NCI-H2196 treated with DMSO at 0.1 percent for 48 hours (cell line): ENCODE measurements at regions not wholly inside any gene's neighbourhood (a gene's known extent, or its start where the extent isn't known, plus 50 kb on each side); places are given as distances from the start of the nearest gene placed in this dataset.
"Not testable (repeated sequence)": the region's sequence is repeated elsewhere in the genome, so short reads cannot be mapped to it uniquely, and the experiment has no call there.

Source experiments
- DNase-seq: peaks from one replicate; lab custom pipeline; 2025; ENCODE audit not compliant: unreplicated experiment; lab: John Stamatoyannopoulos, UW

DNA sequence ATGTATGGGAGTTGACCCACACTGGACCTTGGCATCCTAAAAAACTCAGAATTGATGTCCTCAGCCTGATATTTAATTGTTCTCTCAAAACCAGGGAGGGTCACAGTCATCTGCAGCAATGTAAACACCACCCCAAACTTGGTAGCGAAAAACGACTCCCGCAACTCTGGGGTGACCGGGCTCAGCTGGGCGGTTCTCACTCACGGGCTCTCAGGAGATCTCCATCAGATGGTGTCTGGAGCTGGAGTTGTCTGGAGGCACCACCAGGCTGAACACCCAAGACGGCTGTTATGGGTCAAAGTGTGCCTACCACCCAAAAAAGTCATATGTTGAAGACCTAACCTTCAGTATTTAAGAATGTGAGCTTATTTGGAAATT lies 50.9 kb upstream of the NXT1 start:
- no peak for DNase-seq

DNA sequence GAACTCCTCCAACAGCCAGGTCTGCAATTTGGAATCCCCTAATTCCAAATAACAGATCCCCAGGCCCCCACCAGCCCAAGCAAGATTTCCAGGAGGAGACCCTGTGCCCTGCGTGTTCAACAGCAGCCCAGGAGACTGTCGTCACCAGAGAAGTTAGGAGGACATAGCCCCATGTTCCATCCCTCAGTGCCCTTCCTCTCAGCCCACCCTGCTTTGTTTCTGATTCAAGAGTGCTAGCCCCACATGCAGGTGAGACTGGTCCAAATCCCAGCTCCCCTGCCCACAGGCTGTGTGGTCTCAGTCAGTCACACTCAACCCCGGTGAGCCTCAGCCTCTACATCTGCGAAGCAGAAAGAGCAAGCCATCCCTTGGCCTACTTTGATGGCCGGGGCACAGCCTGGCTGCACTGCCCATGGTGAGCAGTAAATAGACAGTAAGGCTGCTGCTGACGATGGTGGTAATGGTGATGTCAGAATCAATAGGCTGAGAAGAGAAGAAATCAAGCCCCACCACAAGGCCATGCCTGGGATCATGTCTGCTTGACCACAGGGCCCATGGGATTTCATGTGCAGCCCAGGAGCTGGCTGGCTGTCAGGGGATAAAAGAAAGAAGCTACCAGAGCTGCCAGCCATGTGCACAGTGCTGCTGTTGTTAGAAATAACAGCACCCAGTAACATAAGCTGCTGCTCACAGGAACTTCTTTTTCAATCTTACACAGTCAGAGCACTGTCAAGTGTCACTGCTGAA lies 51.5 kb upstream of the NXT1 start:
- DNase-seq = no peak

DNA sequence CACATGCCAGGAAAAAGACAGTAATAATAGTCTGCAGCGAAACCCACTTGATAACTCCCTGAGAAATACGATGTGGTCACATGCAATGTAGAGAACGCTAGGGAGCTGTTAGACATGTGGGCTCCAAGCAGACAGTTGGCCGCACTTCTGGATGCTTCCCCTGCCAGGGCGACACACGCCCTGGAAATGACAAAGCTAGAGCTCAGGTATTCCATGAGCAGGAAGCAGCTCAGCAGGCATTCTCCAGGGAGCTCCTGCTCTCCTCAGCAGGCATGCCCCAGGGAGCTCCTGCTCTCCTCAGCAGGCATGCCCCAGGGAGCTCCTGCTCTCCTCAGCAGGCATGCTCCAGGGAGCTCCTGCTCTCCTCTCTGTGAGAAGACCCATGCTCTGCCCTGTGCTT lies 52.4 kb upstream of the NXT1 start:
- no peak for DNase-seq

DNA sequence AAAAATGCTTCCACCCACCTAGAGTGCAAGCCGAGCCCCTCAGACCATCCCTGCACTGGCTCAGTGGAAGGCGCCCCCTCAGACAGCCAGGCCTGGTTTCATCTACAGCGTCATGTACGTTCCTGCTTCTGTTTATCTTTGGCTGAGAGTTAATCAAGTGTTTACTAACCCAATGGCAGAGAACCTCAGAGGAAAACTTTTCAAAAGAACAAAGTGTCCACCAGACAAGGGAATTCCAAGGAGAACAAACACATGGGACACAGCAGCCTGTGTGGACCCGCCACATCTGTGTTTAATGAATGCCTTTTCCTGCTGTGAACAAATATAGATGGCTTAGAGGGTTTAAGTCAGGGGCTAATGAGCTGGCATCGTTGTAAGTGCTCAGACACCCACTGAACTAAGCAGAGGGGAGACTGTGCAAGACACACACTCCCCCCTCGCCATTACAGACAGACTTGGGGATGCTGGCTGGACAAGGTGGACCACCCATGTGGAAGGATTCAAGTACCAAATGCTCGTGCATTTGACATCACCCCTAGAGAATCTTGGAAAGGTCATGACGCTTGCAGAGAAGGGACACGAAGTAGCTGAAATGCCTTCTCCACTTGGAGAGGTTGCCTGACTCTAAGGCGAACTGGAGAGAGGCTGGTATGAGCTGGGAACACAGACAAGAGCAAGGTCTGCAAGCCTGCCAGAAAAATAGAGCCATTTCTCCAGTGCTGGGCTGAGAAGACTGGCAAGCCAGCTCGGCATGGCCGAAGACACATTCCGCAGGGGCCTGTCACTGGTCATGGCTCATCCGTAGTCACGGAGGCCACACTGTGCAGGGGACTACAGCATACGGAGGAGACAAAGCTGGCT lies 53.5 kb upstream of the NXT1 start:
- DNase-seq = no peak

DNA sequence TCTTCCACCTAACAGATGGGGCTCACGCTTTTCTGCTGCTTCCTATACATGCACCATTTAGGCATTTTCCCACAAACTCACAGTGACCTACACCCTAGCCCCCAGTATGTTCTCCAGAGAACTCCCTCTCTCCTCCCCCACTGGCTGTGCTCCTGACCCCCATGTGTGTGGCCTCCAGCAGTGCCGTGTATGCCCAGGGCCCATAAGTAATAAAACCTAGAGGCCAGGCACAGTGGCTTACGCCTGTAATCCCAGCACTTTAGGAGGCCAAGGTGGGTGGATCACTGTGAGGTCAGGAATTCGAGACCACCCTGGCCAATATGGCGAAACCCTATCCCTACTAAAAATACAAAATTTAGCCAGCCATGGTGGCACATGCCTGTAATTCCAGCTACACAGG lies 54.7 kb upstream of the NXT1 start:
- no peak for DNase-seq

DNA sequence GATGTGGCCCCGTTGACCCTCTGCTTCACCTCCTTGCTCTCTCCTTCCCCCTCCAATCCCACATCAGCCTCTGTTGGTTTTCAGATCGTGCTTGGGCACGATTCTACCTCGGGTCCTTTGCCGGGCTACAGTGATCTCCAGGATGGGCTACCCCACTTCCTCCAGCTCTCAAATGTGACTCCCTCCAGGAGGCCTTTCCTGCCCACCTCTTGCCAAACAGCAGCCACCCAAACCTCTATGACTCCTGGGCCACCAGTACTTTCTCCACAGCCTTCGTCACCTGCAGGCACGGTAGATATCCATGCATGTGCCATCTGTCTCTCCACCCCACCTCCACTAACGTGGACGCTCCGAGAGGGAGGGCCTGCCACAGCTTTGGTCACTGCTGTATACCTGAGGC lies 55.9 kb upstream of the NXT1 start:
- DNase-seq = no peak

DNA sequence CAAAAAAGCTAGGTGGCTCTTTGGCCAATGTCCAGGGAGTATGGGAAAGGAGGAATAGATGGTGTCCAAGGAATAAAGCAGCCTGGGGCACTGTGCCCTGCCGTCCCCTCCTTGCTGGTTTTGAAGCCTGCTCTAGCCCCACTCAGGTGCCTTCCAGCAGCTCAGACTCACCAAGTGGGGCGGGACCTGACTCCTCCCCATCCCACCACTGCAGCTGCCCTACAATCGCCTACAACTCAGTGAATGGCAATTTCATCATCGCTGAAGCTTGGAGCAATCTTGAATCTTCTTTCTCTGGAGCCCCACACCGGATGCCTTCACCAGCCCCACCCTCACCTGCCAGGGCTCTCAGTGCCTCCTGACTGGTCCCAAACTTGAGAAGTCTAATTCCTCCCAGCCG lies 56.4 kb upstream of the NXT1 start:
- no peak for DNase-seq

DNA sequence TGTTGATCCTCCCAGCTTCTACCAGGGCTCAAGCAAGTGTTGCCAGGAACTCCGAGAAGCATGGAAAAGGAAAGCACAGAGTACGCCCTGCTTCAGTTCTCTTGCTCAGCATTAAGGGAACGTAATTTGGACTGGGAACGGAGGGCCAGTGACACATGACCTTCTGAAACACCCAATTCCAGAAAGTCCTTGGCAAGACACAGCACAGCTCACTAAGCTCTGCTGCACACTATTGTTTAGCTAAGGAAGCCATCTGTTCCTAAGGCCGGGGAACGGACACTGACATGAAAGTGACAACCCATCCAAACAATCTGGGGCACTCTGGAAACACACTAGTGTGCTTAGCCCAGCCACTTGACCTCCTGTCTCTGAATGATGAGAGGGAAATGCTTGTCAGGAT lies 56.9 kb upstream of the NXT1 start:
- no peak for DNase-seq

DNA sequence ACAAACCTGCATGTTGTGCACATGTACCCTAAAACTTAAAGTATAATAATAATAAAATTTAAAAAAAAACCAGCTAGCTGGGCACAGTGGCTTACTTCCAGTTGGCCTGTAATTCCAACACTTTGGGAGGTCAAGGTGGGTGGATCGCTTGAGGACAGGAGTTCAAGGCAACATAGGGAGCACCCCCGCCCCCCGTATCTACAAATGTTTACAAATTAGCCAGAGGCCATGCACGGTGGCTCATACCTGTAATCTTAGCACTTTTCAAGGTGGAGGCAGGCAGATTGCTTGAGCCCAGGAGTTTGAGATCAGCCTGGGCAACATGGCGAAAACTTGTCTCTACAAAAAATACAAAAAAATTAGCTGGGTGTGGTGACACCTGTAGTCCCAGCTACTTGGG lies 58.3 kb upstream of the NXT1 start:
- DNase-seq = not testable (repeated sequence)

DNA sequence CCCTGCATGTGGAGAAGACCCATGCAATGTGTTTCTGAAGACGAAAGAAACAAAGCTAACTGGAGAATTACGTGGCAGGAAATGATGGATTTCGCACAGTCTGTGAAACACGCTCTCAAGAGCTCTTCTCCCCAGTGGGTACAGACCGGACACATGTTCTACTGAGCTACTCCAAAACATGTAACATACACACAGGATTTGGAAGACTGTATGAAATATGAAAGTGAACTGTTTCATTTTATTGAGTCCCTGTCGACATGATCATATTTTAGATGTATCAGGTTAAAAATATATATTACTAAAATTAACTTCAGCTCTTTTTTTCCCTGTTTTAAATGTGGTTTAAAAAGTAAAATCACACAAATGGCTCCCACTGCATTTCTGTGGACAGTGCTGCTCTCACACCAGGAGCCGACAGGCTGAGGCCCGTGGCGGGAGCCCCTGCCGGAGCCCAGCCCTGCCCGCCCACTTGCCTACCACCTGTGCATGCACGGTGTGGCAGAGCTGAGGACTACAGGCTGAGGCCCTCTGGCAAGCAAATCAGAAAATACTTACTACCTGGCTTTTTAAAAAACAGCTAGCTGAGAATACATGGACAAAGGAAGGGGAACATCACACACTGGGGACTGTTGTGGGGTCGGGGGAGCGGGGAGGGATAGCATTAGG lies 58.9 kb upstream of the NXT1 start:
- DNase-seq = no peak

DNA sequence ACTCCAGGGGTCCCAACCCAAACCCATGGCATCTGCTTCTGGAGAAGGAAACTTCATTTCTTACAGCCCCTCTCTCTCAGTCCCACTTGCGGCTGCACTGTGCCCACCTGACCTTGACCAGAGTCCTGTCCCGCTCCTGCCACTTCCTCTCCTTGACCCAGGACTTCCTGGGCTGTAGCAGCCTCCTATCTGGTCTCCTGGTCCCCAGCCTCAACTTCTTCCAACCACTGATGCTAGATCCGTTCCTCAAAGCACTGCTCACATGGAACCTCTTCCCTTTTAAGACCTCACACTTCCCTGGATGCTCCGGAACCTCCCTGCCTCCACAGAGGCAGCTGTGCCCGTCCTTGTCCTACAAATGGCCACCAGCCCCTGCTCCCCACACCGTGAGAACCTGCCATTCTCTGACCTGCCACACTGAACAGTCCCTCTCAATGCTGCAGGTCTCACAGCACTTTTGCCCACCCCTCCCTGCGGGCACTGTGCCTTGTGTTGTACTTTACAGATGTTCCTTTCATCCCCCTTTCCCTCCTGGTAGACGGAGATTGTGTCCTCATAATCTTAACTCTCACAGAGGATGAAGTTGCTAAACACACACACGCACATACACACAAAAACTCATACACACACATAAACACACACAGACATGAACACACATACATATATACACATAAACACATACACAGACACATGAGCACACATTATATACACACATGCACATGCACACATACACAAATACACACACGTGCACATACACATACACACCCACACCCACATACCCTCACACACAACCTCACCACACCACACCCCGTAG lies 59.6 kb upstream of the NXT1 start:
- no peak for DNase-seq

DNA sequence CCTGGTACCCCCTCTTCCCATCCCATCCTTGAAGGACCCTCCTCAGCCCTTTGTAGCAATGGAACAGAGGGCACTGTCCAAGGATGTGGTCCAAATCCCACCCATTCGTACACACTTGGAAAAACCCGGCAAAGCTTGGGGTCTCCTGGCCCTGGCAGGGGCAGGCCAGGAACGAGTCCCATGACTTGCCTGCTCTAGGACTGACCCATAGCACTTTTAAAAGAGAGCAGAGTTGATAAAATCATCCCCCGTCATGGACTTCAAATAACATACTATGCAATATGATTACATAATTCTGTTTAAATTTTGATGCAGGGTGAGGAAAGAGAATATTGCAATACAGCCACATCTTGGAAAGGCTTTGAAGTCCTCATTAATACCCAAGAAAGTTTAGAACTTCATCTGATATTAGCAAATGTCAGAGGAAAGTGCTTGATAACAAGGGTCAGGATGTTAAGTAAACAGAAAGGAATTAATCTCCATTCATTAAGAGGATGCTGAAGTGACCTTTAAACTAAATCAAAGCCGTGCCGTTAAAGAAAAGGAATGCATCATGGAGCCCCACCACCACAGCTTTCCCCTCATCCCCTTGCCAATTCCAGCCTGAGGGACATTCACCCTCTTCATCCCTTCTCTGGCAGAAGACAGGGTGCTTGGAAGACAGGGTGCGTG lies 60.7 kb upstream of the NXT1 start:
- DNase-seq = no peak

DNA sequence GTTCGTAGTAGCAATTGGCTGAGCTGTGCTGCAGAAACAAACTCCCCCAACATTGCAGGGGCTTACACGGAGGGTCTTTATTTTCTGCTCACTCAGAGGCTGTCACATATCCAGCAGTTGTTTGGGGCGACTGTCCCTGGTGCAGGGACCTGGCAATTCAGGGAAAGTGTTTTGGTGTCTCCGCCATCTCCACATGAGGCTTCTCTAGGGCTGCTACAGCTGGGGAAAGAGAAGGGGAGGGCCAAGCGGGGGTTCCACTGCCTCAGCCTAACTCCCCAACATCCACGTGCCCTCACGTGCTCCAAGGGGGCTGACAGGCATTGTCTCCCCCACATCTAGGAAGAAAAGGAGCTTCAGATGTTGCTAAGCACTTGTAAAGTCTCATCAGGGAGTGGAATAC lies 61.3 kb upstream of the NXT1 start:
- no peak for DNase-seq

DNA sequence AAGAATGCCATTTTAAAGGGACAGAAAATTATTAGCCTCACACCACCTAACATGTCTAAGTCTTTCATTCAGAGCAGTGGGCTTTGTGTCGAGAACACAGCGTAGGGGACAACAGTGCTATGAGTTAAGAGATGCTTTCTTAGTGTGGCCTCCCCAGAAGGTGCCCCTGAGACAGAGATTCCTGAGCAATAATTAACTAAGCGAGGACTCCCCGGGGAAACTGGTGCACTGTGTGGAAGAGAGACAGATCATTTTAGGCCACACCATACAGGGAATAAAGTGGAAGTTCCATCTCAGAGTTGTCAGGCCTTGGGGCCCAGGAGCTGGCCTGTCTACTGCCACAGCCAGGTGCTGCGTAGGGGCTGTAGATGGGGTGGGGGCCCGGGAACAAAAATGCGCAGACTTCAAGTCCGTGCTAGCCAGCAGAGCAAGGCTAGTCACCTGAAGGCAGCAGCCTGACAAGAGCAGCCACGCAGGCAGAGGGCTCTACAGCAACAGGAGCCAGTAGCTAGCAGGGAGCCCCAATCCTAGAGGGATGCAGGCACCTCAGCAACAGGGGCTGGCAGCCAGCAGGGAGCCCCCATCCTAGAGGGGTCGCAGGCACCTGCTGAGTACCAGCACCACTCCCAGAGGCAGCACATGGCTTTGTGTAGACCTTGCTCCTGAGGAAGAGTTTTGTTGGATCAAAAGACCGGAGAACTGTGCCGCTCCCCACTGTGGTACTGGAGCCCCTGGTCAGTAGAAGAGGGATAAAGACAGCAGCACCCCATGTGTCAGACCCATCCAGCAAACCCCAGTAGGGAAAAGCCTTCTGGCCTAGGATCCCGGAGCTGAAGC lies 63.0 kb upstream of the NXT1 start:
- no peak for DNase-seq

DNA sequence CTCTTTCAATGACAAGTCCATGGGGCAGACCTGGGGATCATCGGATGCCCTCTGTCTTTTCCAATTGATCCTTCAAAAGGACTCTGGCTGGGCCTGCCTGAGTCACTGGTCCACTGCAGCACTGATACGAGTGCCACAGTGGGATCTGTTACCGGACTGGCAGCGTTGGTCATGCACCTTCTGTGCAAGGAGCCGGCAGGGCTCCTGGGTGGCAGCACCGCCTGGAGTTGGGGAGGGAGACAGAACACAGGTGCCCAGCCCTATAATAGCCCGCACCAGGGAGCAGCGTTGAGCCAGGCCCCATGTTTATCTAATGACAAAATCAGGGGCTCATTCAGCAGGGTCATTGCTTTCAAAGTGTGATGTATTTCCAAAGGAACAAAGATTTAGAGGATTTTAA lies 64.2 kb upstream of the NXT1 start:
- DNase-seq = no peak

DNA sequence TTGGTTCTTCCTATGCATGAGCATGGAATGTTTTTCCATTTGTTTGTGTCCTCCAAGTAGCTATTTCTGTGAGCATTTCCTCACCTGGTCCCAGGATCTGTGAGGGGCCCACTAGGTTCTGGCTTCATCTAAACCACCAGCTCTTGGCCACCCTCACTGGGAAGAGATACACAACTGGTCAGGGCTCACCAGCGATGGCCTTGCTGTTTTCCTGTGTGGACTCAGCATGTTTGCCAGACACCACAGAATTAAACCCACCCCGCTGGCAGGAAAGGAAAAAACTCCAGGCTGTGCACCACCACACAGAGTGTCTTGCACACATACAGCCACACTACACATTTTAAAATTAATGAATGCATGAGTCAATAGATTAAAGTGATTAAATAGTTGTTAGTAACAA lies 65.1 kb upstream of the NXT1 start:
- DNase-seq = no peak

DNA sequence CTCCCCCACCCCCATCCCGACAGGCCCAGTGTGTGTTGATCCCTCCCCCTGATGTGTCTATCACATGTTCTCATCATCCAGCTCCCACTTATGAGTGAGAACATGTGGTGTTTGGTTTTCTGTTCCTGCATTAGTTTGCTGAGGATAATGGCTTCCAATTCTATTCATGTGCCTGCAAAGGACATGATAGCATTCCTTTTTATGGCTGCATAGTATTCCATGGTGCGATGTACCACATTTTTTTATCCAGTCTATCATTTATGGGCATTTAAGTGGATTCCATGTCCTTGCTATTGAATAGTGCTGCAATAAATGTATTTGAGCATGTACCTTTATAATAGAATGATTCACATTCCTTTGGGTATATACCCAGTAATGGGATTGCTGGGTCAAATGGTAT lies 66.6 kb upstream of the NXT1 start:
- DNase-seq = no peak

DNA sequence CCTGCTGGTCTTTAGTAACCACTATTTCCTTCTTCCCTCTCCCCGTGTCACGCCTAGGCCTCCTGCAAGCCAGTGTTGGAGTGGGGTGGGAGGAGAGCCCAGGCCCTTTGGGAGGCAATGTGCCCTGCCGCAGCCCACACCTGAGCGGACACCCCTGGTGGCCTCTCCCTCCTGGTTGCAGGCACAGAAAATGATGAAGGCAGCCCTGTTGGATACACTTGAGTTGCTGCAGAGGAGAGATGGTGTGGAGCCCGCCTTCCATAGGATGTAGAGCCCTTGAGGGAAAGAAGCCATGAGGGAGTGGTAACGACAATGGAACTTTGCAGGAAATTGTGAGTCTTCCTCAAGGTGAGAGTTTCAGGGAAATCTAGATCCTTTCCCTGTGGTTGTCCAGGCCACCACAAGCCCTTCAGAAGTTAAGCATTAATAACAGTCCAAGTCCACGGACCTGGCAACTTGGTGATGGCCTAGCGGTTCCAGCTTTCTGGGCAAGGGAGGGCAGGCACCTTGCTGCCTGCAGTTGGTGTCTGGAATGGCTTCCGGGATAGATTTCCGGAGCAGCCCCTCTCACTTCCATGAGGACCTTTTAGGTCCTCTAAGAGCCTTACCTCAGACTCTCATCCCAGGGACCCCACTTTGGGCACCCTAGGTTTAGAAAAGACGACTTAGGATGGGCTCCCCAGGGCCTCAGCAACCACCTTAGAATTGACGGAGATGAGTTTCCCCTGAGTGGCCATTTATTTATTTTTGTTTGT lies 67.3 kb upstream of the NXT1 start:
- DNase-seq = no peak

DNA sequence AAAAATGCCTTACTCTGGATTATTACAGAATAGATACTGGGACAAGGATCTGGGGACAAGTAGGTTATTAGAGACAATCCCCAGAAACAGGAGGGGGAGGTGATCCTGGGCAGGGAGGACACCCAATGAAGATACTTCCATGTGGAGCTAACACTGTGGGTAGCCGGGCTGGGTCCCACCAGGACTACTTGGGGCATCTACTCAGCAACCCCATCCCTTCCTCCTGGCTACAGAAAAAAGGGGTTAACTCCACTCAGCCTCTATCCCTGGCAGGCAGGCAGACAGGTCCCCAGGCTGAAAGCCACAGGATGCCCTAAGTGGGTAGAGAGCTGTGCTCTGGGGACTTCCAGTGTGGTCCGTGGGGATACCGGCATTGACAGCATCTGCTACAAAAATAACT lies 68.0 kb upstream of the NXT1 start:
- DNase-seq = no peak
